ENCODE measurements at regions not wholly inside any gene's neighbourhood (a gene's known extent, or its start where the extent isn't known, plus 50 kb on each side); places are given as distances from the start of the nearest gene placed in this dataset.

- TF ChIP-seq, protein P1, sequence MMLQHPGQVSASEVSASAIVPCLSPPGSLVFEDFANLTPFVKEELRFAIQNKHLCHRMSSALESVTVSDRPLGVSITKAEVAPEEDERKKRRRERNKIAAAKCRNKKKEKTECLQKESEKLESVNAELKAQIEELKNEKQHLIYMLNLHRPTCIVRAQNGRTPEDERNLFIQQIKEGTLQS (IDR thresholded peaks at IDR 0.05; ENCODE audit: insufficient read depth, low read depth, low read length), result no peak
- TF ChIP-seq, protein P2, sequence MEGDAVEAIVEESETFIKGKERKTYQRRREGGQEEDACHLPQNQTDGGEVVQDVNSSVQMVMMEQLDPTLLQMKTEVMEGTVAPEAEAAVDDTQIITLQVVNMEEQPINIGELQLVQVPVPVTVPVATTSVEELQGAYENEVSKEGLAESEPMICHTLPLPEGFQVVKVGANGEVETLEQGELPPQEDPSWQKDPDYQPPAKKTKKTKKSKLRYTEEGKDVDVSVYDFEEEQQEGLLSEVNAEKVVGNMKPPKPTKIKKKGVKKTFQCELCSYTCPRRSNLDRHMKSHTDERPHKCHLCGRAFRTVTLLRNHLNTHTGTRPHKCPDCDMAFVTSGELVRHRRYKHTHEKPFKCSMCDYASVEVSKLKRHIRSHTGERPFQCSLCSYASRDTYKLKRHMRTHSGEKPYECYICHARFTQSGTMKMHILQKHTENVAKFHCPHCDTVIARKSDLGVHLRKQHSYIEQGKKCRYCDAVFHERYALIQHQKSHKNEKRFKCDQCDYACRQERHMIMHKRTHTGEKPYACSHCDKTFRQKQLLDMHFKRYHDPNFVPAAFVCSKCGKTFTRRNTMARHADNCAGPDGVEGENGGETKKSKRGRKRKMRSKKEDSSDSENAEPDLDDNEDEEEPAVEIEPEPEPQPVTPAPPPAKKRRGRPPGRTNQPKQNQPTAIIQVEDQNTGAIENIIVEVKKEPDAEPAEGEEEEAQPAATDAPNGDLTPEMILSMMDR (IDR thresholded peaks at IDR 0.05; ENCODE audit: control extremely low read depth in 1 of 3, insufficient read depth in 1 of 3, low read depth in 1 of 3, low read length in 3 of 3), result no peak
- TF ChIP-seq GTF2F1 (IDR thresholded peaks at IDR 0.05; ENCODE audit: borderline replicate concordance, low read depth, low read length) (no peak), NANOG (IDR thresholded peaks at IDR 0.05; ENCODE audit: insufficient read depth, low read depth, low read length, poor library complexity, severe bottlenecking) (no peak), TBP (IDR thresholded peaks at IDR 0.05; ENCODE audit: low read depth, low read length) (no peak), POLR2A (IDR thresholded peaks at IDR 0.05; ENCODE audit: control extremely low read depth in 1 of 2, low read depth in 2 of 2, low read length in 2 of 2) (no peak), TCF12 (IDR thresholded peaks at IDR 0.05; ENCODE audit: low read depth, low read length) (no peak), ASH2L (IDR thresholded peaks at IDR 0.05; ENCODE audit: low read length) (no peak)
Measured at GRCh38 chr11:80281194-80281593, 840.4 kb upstream of the TENM4 start.

Measured in H1 (cell line).